HepG2 (cell line): ENCODE measurements at regions not wholly inside any gene's neighbourhood (a gene's known extent, or its start where the extent isn't known, plus 50 kb on each side); places are given as distances from the start of the nearest gene placed in this dataset.

ENCODE experiments used
- ATF2 ChIP-seq: sonication (generic); formaldehyde crosslinking; IDR thresholded peaks from 2 replicates; pipeline ENCODE4 v1.4.0; 2020; ENCODE audit warnings: missing genetic modification reagents
- BHLHE40 ChIP-seq: IDR thresholded peaks from 2 replicates; pipeline ENCODE4 v1.6.1; 2011; ENCODE audit warnings: low read length, improper control_type of control experiment
- CTCF ChIP-seq: sonication (generic); formaldehyde crosslinking; IDR thresholded peaks from 2 replicates; pipeline ENCODE4 v1.5.0; 2020; ENCODE audit warnings: mild to moderate bottlenecking, missing genetic modification reagents, moderate library complexity
- HMG20A ChIP-seq: IDR thresholded peaks from 2 replicates; pipeline ENCODE4 v1.6.1; 2016; ENCODE audit warnings: borderline replicate concordance
- MXD1 ChIP-seq: sonication (generic); formaldehyde crosslinking; IDR thresholded peaks from 2 replicates; pipeline ENCODE4 v1.4.0; 2020; ENCODE audit warnings: mild to moderate bottlenecking, missing genetic modification reagents
- NAIF1 ChIP-seq: sonication (generic); formaldehyde crosslinking; IDR thresholded peaks from 2 replicates; pipeline ENCODE4 v1.5.0; 2020; ENCODE audit warnings: mild to moderate bottlenecking, missing genetic modification reagents, borderline replicate concordance
- NFE2L2 ChIP-seq: fragments of 150-350 bp; IDR thresholded peaks from 2 replicates; pipeline ENCODE4 v1.6.1; 2014; ENCODE audit warnings: low read length
- NFIC ChIP-seq: IDR thresholded peaks from 2 replicates; pipeline ENCODE4 v1.6.1; 2012; ENCODE audit warnings: mild to moderate bottlenecking, low read length, inconsistent platforms
- PHB2 ChIP-seq: fragments of 450-650 bp; IDR thresholded peaks from 2 replicates; pipeline ENCODE4 v1.6.1; 2018; ENCODE audit not compliant: partially characterized antibody
- POLR2A ChIP-seq, 2 experiments: IDR thresholded peaks; 2 replicates each; pipeline ENCODE4 v1.6.1; 2011; ENCODE audit warnings: low read depth in 2 of 2, low read length in 2 of 2, mild to moderate bottlenecking in 1 of 2, moderate library complexity in 1 of 2; ENCODE audit not compliant: insufficient read depth in 1 of 2
- ZNF292 ChIP-seq: sonication (generic); formaldehyde crosslinking; IDR thresholded peaks from 2 replicates; pipeline ENCODE4 v1.8.1; 2022; ENCODE audit warnings: mild to moderate bottlenecking, low read depth, missing genetic modification reagents, borderline replicate concordance
- ZNF770 ChIP-seq: sonication (generic); formaldehyde crosslinking; IDR thresholded peaks from 2 replicates; pipeline ENCODE4 v1.5.0; 2020; ENCODE audit warnings: mild to moderate bottlenecking, missing genetic modification reagents
- TF ChIP-seq, protein P1 (sequence below), 2 experiments: IDR thresholded peaks; 2 replicates each; pipeline ENCODE4 v1.6.1; 2011 to 2012; ENCODE audit warnings: low read length in 2 of 2, borderline replicate concordance in 1 of 2, low read depth in 1 of 2, mild to moderate bottlenecking in 1 of 2, moderate library complexity in 1 of 2
- TF ChIP-seq, protein P2 (sequence below): sonication (generic); formaldehyde crosslinking; IDR thresholded peaks from 2 replicates; pipeline ENCODE4 v1.4.0; 2020; ENCODE audit warnings: missing genetic modification reagents

DNA sequence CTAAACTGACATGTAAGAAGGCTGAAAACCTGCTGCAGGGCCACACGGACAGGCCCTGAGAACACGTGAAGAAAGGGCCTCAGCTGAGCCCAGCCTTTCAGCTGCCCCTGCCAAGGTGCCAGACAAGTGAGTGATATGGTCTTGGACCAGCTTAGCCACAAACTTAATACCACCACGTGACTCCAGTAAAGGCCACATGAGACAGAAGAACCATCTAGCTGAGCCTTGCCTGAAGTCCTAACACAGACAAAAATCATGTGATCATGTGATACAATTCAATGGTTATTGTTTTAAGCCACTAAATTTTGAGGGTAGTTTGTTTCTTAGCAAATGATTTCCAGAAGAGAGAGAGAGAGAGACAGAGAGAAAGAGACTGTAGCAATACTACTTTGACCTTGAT lies 66.9 kb upstream of the ARHGAP20 start:
- TF ChIP-seq CTCF (CRISPR knock-in tag) (no peak), ATF2 (CRISPR knock-in tag) (no peak), BHLHE40 (no peak), NAIF1 (CRISPR knock-in tag) (no peak), PHB2 (no peak), ZNF770 (CRISPR knock-in tag) (no peak), NFE2L2 (no peak), POLR2A (IDR thresholded peaks at IDR 0.05; ENCODE audit: insufficient read depth in 1 of 2, low read depth in 2 of 2, low read length in 2 of 2) (no peak), ZNF292 (CRISPR knock-in tag) (no peak), MXD1 (no peak), HMG20A (CRISPR knock-in tag) (no peak), NFIC (no peak)
- TF ChIP-seq, protein P1, sequence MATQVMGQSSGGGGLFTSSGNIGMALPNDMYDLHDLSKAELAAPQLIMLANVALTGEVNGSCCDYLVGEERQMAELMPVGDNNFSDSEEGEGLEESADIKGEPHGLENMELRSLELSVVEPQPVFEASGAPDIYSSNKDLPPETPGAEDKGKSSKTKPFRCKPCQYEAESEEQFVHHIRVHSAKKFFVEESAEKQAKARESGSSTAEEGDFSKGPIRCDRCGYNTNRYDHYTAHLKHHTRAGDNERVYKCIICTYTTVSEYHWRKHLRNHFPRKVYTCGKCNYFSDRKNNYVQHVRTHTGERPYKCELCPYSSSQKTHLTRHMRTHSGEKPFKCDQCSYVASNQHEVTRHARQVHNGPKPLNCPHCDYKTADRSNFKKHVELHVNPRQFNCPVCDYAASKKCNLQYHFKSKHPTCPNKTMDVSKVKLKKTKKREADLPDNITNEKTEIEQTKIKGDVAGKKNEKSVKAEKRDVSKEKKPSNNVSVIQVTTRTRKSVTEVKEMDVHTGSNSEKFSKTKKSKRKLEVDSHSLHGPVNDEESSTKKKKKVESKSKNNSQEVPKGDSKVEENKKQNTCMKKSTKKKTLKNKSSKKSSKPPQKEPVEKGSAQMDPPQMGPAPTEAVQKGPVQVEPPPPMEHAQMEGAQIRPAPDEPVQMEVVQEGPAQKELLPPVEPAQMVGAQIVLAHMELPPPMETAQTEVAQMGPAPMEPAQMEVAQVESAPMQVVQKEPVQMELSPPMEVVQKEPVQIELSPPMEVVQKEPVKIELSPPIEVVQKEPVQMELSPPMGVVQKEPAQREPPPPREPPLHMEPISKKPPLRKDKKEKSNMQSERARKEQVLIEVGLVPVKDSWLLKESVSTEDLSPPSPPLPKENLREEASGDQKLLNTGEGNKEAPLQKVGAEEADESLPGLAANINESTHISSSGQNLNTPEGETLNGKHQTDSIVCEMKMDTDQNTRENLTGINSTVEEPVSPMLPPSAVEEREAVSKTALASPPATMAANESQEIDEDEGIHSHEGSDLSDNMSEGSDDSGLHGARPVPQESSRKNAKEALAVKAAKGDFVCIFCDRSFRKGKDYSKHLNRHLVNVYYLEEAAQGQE (IDR thresholded peaks at IDR 0.05; ENCODE audit: borderline replicate concordance in 1 of 2, low read depth in 1 of 2, low read length in 2 of 2) = no peak
- TF ChIP-seq, protein P2, sequence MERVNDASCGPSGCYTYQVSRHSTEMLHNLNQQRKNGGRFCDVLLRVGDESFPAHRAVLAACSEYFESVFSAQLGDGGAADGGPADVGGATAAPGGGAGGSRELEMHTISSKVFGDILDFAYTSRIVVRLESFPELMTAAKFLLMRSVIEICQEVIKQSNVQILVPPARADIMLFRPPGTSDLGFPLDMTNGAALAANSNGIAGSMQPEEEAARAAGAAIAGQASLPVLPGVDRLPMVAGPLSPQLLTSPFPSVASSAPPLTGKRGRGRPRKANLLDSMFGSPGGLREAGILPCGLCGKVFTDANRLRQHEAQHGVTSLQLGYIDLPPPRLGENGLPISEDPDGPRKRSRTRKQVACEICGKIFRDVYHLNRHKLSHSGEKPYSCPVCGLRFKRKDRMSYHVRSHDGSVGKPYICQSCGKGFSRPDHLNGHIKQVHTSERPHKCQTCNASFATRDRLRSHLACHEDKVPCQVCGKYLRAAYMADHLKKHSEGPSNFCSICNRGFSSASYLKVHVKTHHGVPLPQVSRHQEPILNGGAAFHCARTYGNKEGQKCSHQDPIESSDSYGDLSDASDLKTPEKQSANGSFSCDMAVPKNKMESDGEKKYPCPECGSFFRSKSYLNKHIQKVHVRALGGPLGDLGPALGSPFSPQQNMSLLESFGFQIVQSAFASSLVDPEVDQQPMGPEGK (CRISPR knock-in tag) = no peak
